GM10266 (cell line): ENCODE measurements at regions not wholly inside any gene's neighbourhood (a gene's known extent, or its start where the extent isn't known, plus 50 kb on each side); places are given as distances from the start of the nearest gene placed in this dataset.

Source experiments
- DNase-seq: peaks from one replicate; pipeline ENCODE4 v3.0.0; 2012; ENCODE audit errors: extremely low spot score
- TF ChIP-seq, protein P1 (sequence below): IDR thresholded peaks from 2 replicates; pipeline ENCODE4 v1.5.1; 2012; ENCODE audit warnings: mild to moderate bottlenecking, low read depth; ENCODE audit not compliant: control insufficient read depth, insufficient read depth; ENCODE audit errors: missing control alignments

DNA sequence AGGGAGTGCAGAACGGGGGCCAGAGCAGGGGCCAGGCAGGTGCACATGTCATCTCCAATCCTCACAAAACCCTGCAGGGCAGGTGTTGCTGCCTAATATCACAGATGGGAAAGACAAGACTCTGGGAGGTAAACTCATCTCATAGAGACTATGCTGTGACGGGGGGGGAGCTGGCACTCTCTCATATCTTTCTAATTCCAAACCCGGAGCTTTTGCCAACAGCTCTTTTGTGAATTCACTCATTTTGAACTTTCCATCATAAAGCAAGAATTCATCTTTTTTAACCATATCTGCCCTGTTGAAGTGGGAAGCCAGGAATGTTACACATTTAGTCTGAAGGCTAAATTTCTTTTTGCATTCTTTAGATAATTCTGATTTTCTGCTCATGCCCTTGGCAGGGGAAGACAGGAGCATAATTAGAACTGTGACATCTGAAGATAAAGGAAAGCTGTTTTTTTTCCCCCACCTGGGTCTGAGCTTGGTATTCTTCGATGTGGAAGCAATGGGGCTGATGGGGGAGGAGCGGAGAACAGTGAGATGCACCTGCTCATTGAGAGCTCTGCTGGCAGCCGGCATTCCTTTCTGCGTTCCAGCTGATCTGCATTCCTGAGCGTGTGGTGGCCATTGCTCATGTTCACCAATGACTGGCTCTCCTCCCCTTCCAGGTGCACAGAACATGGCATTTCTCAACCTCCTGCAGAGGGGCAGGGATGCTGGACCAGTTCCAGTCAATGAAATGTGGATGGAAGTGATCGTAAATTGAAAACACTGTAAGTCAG lies 159.2 kb downstream of the NSG2 start:
- TF ChIP-seq, protein P1, sequence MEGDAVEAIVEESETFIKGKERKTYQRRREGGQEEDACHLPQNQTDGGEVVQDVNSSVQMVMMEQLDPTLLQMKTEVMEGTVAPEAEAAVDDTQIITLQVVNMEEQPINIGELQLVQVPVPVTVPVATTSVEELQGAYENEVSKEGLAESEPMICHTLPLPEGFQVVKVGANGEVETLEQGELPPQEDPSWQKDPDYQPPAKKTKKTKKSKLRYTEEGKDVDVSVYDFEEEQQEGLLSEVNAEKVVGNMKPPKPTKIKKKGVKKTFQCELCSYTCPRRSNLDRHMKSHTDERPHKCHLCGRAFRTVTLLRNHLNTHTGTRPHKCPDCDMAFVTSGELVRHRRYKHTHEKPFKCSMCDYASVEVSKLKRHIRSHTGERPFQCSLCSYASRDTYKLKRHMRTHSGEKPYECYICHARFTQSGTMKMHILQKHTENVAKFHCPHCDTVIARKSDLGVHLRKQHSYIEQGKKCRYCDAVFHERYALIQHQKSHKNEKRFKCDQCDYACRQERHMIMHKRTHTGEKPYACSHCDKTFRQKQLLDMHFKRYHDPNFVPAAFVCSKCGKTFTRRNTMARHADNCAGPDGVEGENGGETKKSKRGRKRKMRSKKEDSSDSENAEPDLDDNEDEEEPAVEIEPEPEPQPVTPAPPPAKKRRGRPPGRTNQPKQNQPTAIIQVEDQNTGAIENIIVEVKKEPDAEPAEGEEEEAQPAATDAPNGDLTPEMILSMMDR = no peak
- DNase-seq = no peak

DNA sequence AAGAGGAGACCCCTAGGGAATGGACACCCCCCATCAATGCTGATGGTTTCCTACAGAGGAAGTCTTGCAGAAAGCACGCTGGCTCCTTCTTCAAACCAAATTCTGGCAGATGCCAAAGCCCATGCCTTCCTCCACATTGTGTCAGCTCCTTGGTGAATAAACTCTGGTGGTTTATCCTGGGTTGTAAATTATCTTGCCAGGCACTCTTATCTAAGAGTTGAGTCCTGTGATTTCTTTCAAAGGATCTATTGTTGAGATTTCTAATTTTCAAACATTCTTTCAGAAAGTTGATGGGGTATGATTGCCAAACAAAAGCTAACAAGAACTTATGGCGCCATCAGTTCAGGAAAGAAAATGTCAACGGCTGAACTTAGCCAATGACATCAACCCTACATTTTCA lies 160.4 kb downstream of the NSG2 start:
- no peak for DNase-seq
- TF ChIP-seq, protein P1 = no peak

DNA sequence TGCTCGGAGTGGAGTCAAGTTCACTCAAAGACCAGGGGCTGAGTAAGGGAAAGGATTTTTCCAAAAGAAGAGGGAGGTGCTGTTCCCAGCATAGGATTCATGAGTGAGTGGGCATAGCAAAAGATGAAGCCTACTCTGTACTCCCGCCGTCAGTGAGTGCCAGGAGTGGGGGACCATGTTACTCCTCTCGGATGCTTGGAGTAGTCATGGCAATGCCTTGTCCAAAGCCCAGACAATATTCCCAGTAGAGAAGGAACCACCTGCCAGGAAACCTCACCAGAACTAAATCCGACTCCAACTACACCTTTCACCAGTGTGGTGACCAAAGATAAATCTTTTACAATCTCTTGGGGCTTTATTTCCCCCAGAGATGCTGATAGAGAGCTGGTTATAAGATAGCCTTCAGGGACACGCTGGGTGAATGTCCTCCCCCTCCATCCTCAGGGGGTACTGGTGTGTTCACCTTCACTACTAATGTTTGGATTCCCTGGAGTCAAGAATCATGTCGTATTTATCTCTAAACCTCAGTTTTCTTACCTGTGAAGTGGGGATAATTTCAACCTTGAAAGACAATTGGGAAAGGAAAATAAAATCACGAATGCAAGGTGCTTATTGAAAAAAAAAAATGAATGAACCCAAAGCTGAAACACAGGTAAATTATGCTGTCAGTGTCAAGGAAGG lies 165.2 kb downstream of the NSG2 start:
- DNase-seq = no peak
- TF ChIP-seq, protein P1 = no peak

DNA sequence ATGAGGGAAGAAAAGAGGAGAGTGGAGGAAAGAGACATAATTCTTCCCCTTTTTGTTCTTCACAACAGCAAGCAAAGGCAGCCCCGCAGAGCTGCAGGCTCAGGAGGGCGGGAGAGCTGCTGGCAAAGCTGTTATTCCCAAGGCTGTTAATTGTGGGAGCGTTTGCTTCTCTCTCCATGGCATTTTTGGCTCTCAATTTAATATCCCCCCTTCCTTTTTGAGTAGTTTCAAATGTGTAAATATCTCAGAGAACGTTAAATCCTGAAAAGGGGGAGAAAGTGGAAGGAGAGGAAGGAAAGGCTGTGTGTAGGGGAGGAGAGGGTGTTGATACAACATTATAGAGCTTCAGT lies 165.7 kb downstream of the NSG2 start:
- DNase-seq = no peak
- TF ChIP-seq, protein P1 = no peak

DNA sequence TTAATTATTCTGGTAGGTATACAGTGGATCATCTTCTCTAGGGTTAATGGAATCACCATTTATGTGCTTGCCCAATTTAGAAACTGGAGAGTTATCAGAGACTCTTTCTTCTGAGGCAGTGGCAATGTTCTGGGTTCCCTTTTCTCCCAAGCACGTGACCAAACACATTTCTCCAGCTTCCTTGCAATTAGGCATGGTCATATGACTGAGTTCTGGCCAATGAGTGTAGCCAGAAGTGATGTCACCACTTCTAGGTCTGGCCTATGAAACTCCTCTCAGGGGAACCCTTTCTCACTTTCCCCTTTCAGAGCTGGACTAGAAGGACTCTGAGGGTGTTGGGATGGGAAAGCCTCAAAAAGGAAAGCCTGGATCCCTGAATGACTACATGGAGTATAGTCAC lies 172.0 kb downstream of the NSG2 start:
- TF ChIP-seq, protein P1 = no peak

DNA sequence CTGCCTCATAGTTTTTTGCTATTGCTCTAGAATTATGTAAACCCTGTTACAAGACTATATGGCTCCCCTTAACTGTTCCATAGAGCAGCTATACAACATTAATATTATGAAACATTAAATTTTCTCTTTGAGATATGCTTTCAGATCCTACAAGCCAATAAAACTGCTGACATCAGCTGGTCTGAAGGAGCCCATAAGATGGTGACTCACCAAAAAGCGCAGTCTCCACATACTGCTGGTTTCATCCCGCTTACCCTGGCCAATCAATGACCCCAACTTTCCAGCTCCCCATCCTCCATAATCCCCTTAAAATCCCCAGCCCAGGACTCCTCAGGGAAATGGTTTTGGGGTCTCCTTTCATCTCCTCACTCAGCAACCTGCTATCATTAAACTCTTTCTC lies 172.7 kb downstream of the NSG2 start:
- no peak for DNase-seq
- TF ChIP-seq, protein P1 = no peak

More for the DNA sequence above, 172.0 kb downstream of the NSG2 start:
- DNase-seq = no peak

DNA sequence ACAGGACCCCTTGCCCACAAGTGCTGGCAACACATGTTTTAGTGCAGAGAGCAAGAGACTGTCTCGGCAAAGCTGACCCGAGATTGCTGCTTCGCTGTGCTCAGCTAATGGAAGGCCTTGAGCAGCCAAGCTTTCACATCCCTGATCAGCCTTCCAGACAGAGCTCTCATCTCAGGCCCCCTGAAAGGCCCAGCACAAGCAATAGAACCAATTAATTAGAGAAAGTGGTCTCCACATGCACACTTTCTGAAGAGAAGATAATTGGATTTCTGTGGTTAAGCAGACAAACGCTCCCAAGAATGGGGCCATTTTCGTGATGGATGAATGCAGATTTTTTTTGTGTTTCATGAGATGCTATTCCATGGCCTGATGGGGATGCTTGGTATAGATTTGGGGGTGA lies 174.9 kb downstream of the NSG2 start:
- DNase-seq = no peak
- TF ChIP-seq, protein P1 = no peak
